ENCODE measurements at regions not wholly inside any gene's neighbourhood (a gene's known extent, or its start where the extent isn't known, plus 50 kb on each side); places are given as distances from the start of the nearest gene placed in this dataset.

GRCh38 chr7:136807598-136807997, 60.9 kb upstream of the CHRM2 start:
- no peak for FAIRE-seq
- DNase-seq (ENCODE audit: low read depth), result no peak
- Histone ChIP-seq H3K27me3 (ENCODE audit: control insufficient read depth, insufficient read depth, low read length) (no peaks in the 10 kb centered on the region), H3K36me3 (ENCODE audit: control insufficient read depth, insufficient read depth, low read length) (no peaks in the 10 kb centered on the region), H3K4me3 (ENCODE audit: low read depth, low read length) (no peak overlapping the region)
- TF ChIP-seq CTCF (IDR thresholded peaks at IDR 0.05; ENCODE audit: insufficient read depth, low read length, severe bottlenecking), result no peak

GRCh38 chr7:136803028-136803427, 65.4 kb upstream of the CHRM2 start:
- TF ChIP-seq CTCF (IDR thresholded peaks at IDR 0.05; ENCODE audit: insufficient read depth, low read length, severe bottlenecking), result no peak
- no peaks in the 10 kb centered on the region for H3K36me3 ChIP-seq (ENCODE audit: control insufficient read depth, insufficient read depth, low read length)
- DNase-seq (ENCODE audit: low read depth), result no peak
- no peak overlapping the region for H3K4me3 ChIP-seq (ENCODE audit: low read depth, low read length)
- H3K27me3 ChIP-seq (ENCODE audit: control insufficient read depth, insufficient read depth, low read length), result no peaks in the 10 kb centered on the region
- no peak for FAIRE-seq

GRCh38 chr7:136783934-136784333, 84.5 kb upstream of the CHRM2 start:
- no peak for TF ChIP-seq CTCF (IDR thresholded peaks at IDR 0.05; ENCODE audit: insufficient read depth, low read length, severe bottlenecking)
- no peak overlapping the region for H3K4me3 ChIP-seq (ENCODE audit: low read depth, low read length)
- no peak for FAIRE-seq

GRCh38 chr7:136741941-136742340, 126.5 kb upstream of the CHRM2 start:
- Histone ChIP-seq H3K27me3 (ENCODE audit: control insufficient read depth, insufficient read depth, low read length) (no peaks in the 10 kb centered on the region), H3K36me3 (ENCODE audit: control insufficient read depth, insufficient read depth, low read length) (no peaks in the 10 kb centered on the region), H3K4me3 (ENCODE audit: low read depth, low read length) (no peak overlapping the region)
- TF ChIP-seq CTCF (IDR thresholded peaks at IDR 0.05; ENCODE audit: insufficient read depth, low read length, severe bottlenecking), result no peak
- DNase-seq (ENCODE audit: low read depth) (peak; percentile 38), FAIRE-seq (no peak)

More at GRCh38 chr7:136783934-136784333, 84.5 kb upstream of the CHRM2 start:
- DNase-seq (ENCODE audit: low read depth), result no peak
- H3K27me3 ChIP-seq (ENCODE audit: control insufficient read depth, insufficient read depth, low read length), result no peaks in the 10 kb centered on the region
- no peaks in the 10 kb centered on the region for H3K36me3 ChIP-seq (ENCODE audit: control insufficient read depth, insufficient read depth, low read length)

GRCh38 chr7:136728945-136729344, 139.5 kb upstream of the CHRM2 start:
- TF ChIP-seq CTCF (IDR thresholded peaks at IDR 0.05; ENCODE audit: insufficient read depth, low read length, severe bottlenecking), result no peak

GRCh38 chr7:136726460-136726859, 142.0 kb upstream of the CHRM2 start:
- no peak for FAIRE-seq
- no peak for DNase-seq (ENCODE audit: low read depth)
- no peaks in the 10 kb centered on the region for H3K36me3 ChIP-seq (ENCODE audit: control insufficient read depth, insufficient read depth, low read length)
- no peak for TF ChIP-seq CTCF (IDR thresholded peaks at IDR 0.05; ENCODE audit: insufficient read depth, low read length, severe bottlenecking)
- H3K4me3 ChIP-seq (ENCODE audit: low read depth, low read length), result no peak overlapping the region
- H3K27me3 ChIP-seq (ENCODE audit: control insufficient read depth, insufficient read depth, low read length), result no peaks in the 10 kb centered on the region

More at GRCh38 chr7:136728945-136729344, 139.5 kb upstream of the CHRM2 start:
- Histone ChIP-seq H3K4me3 (ENCODE audit: low read depth, low read length) (no peak overlapping the region), H3K27me3 (ENCODE audit: control insufficient read depth, insufficient read depth, low read length) (no peaks in the 10 kb centered on the region), H3K36me3 (ENCODE audit: control insufficient read depth, insufficient read depth, low read length) (no peaks in the 10 kb centered on the region)
- FAIRE-seq (no peak), DNase-seq (ENCODE audit: low read depth) (no peak)

Data from bronchial epithelial cell (primary cell).